Effector memory CD8-positive, alpha-beta T cell (primary cell): ENCODE measurements at regions not wholly inside any gene's neighbourhood (a gene's known extent, or its start where the extent isn't known, plus 50 kb on each side); places are given as distances from the start of the nearest gene placed in this dataset.

Source experiments
- ATAC-seq: fragments of 150-1000 bp; cut with Tn5 transposase; replicated peaks from 2 replicates; pipeline ENCODE4 v1.10.0; 2021; ENCODE audit warnings: mild to moderate bottlenecking, moderate library complexity
- DNase-seq, 3 experiments: peaks; one replicate each; pipeline ENCODE4 v3.0.0; 2021
- H3K27ac Mint-ChIP-seq, 2 donors: one replicate each; pipeline ENCODE4 v1.8.0; 2022; ENCODE audit warnings: mild to moderate bottlenecking in 2 of 2, mixed read lengths in 2 of 2, moderate library complexity in 2 of 2
- H3K27me3 Mint-ChIP-seq, 2 donors: one replicate each; pipeline ENCODE4 v1.8.0; 2022; ENCODE audit warnings: mixed read lengths in 2 of 2
- H3K36me3 Mint-ChIP-seq: one replicate; pipeline ENCODE4 v1.8.0; 2022; ENCODE audit warnings: mild to moderate bottlenecking, moderate library complexity, mixed read lengths; ENCODE audit not compliant: insufficient read depth
- H3K4me1 Mint-ChIP-seq, 2 donors: one replicate each; pipeline ENCODE4 v1.8.0; 2022; ENCODE audit warnings: low read depth in 2 of 2, mixed read lengths in 2 of 2
- H3K4me3 Mint-ChIP-seq, 2 donors: one replicate each; pipeline ENCODE4 v1.8.0; 2022; ENCODE audit warnings: mild to moderate bottlenecking in 2 of 2, mixed read lengths in 2 of 2, moderate library complexity in 2 of 2
- H3K9me3 Mint-ChIP-seq, 2 donors: one replicate each; pipeline ENCODE4 v1.8.0; 2022; ENCODE audit warnings: mixed read lengths in 2 of 2

DNA sequence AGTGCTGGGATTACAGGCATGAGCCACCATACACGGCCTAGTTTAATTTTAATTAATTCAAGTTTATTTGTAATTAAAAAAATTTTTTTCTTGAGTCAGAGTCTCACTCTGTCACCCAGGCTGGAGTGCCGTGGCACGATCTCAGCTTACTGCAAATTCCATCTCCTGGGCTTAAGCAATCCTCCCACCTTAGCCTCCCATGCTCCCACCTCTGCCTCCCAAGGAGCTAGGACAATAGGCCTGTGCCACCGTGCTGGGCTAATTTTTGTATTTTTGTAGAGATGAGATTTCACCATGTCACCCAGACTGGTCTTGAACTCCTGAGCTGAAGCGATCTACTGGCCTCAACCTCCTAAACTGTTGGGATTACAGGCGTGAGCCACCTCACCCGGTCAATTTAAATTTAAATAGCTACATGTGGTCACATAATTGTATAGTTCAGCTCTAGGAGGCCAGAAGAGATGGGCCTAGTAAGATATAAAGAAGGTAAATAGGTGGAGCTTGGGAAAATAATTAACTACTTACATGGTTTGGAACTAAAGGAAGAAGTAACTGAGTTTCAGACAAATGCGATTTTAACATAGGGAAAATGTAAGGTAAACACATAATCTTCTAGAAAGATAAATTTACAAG lies 220.0 kb upstream of the CITED2 start:
- no peaks in the 10 kb centered on the region for H3K9me3 Mint-ChIP-seq
- ATAC-seq: no peak
- no peaks in the 10 kb centered on the region for H3K27me3 Mint-ChIP-seq
- H3K27ac Mint-ChIP-seq: no peak overlapping the region
- H3K4me3 Mint-ChIP-seq: no peak overlapping the region
- H3K4me1 Mint-ChIP-seq: peaks cover 5 to 10% of the 10 kb centered on the region in 2 donors
- no peak for DNase-seq
- H3K36me3 Mint-ChIP-seq: no peaks in the 10 kb centered on the region

DNA sequence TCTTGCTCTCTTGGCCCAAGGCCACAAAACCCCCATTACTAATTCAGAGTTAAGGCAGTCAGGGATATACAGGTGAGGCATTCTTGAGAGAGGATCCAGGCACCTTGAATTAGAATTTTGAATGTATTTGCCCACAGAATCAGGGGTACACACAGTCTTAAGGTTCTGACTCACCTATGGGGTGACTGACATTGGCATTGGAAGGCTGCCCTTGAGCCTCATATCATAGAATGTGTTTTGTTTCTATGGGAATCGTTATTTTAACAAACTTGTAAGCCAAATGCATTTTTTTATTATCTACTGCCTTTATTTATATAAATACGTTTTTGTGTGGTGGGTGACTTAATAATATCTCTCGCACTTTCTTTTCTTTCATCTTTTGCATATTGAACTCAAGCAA lies 218.6 kb upstream of the CITED2 start:
- Mint-ChIP-seq H3K9me3 (no peaks in the 10 kb centered on the region), H3K27me3 (no peaks in the 10 kb centered on the region), H3K4me3 (no peak overlapping the region), H3K4me1 (peaks cover 5 to 10% of the 10 kb centered on the region in 2 donors), H3K36me3 (no peaks in the 10 kb centered on the region), H3K27ac (no peak overlapping the region)
- ATAC-seq (no peak), DNase-seq (no peak)

DNA sequence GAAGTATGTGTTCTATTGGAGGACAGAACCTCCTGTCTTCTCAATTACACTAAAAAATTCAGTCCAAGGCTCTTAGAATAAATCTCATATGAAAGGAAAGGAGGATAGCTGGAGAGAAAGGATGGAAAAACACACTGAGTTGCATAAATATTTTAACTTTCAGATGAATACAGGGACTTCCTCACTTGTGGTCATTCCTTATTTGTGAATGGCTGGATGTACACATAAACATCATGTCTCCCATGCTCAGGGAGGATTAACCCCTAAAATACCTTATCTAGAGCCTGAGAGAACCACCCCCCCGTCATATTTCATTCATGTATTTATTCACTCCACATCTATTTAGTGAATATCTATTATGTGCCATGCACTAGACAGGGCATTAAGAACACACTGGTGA lies 217.6 kb upstream of the CITED2 start:
- Mint-ChIP-seq H3K9me3 (no peaks in the 10 kb centered on the region), H3K36me3 (no peaks in the 10 kb centered on the region), H3K27ac (no peak overlapping the region), H3K4me1 (peaks cover 5 to 10% of the 10 kb centered on the region in 2 donors), H3K27me3 (no peaks in the 10 kb centered on the region), H3K4me3 (no peak overlapping the region)
- no peak for ATAC-seq
- DNase-seq: no peak

GRCh38 chr6:139591075-139591865 lies 216.8 kb upstream of the CITED2 start:
- H3K36me3 Mint-ChIP-seq: no peaks in the 10 kb centered on the region
- DNase-seq (no peak), ATAC-seq (no peak)
- H3K9me3 Mint-ChIP-seq: no peaks in the 10 kb centered on the region
- no peak overlapping the region for H3K4me3 Mint-ChIP-seq
- no peak overlapping the region for H3K27ac Mint-ChIP-seq
- no peaks in the 10 kb centered on the region for H3K27me3 Mint-ChIP-seq
- H3K4me1 Mint-ChIP-seq: peaks cover 5 to 10% of the 10 kb centered on the region in 2 donors

GRCh38 chr6:139590206-139590605 lies 215.8 kb upstream of the CITED2 start:
- no peaks in the 10 kb centered on the region for H3K9me3 Mint-ChIP-seq
- H3K27ac Mint-ChIP-seq: no peak overlapping the region
- H3K4me1 Mint-ChIP-seq: peaks cover 2 to 6% of the 10 kb centered on the region in 2 donors
- H3K4me3 Mint-ChIP-seq: no peak overlapping the region
- no peak for ATAC-seq
- no peaks in the 10 kb centered on the region for H3K36me3 Mint-ChIP-seq
- no peak for DNase-seq
- H3K27me3 Mint-ChIP-seq: no peaks in the 10 kb centered on the region

DNA sequence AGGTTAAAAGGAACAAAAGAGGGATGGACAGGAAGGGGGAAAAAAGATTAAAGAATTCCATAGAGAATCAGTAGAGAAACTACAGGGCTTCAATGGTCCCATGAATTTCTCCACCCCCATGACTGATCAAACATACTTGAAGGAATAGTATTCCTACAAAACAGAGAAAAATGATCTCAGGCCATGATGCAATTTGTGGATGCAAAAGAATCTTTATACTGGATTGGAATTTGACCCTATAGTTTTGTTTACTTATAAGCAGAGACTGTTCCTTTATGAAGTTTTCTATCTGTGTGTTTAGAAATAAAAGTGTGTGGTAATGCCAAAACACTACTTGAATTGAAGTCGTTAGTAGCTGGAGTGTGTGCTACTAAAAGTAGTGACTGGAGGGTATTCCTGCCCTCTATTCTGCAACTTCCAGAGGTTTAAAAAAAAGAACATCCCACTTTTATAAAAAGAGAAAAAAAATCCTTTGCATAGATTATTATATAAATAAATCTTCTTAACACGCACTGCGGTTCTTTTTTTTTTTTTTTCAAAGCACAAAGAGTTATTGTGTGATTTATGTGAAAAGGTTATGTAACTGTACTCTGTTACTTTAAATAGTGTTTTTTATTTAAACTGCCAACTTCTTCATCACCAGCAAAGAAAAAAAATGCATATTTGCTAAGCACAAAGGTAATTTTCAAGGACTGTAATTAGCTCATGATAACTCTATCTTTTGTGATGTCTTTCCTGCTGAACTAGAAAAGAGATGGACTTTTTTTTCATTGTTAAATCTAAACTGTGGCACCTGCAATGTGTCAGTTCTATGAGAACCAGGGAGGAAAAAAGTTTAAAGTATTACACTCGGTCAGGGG lies 214.5 kb upstream of the CITED2 start:
- DNase-seq: no peak
- H3K36me3 Mint-ChIP-seq: no peaks in the 10 kb centered on the region

GRCh38 chr6:139588076-139588639 lies 213.7 kb upstream of the CITED2 start:
- H3K9me3 Mint-ChIP-seq: no peaks in the 10 kb centered on the region
- no peak for ATAC-seq
- H3K36me3 Mint-ChIP-seq: no peaks in the 10 kb centered on the region
- H3K27ac Mint-ChIP-seq: no peak overlapping the region
- DNase-seq: no peak
- no peaks in the 10 kb centered on the region for H3K27me3 Mint-ChIP-seq
- no peak overlapping the region for H3K4me3 Mint-ChIP-seq
- H3K4me1 Mint-ChIP-seq: peaks cover 0 to 4% of the 10 kb centered on the region in 2 donors

More for the DNA sequence above, 214.5 kb upstream of the CITED2 start:
- Mint-ChIP-seq H3K9me3 (no peaks in the 10 kb centered on the region), H3K4me1 (peaks cover 0 to 4% of the 10 kb centered on the region in 2 donors), H3K27ac (no peak overlapping the region), H3K27me3 (no peaks in the 10 kb centered on the region), H3K4me3 (no peak overlapping the region)
- no peak for ATAC-seq

GRCh38 chr6:139587469-139587868 lies 213.0 kb upstream of the CITED2 start:
- ATAC-seq (no peak), DNase-seq (no peak)
- Mint-ChIP-seq H3K27me3 (no peaks in the 10 kb centered on the region), H3K27ac (no peak overlapping the region), H3K4me3 (no peak overlapping the region), H3K4me1 (peaks cover 0 to 4% of the 10 kb centered on the region in 2 donors), H3K36me3 (no peaks in the 10 kb centered on the region), H3K9me3 (no peaks in the 10 kb centered on the region)

DNA sequence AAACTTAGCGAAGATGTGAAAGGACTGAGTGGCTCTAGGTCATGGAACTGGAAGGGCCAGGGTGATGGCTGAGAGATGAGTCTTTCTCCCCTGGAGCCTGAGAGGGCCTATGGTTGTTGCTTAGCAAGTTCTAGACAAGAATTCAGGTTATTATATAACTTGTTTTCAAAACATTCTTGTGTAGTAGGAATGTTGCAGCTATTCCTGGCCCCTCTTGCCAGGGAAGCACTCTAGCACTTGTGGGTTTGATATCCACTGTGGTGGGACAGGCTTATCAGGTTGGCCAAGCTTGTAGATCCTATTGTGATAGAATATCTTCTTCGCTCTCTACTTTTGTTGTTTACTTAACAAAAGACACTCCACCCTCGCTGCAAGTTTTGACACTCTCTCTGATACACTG lies 211.8 kb upstream of the CITED2 start:
- no peak for ATAC-seq
- no peaks in the 10 kb centered on the region for H3K36me3 Mint-ChIP-seq
- H3K4me3 Mint-ChIP-seq: no peak overlapping the region
- no peaks in the 10 kb centered on the region for H3K27me3 Mint-ChIP-seq
- H3K27ac Mint-ChIP-seq: no peak overlapping the region
- DNase-seq: no peak
- no peaks in the 10 kb centered on the region for H3K9me3 Mint-ChIP-seq
- H3K4me1 Mint-ChIP-seq: peaks cover under 1 to 5% of the 10 kb centered on the region in 2 donors

DNA sequence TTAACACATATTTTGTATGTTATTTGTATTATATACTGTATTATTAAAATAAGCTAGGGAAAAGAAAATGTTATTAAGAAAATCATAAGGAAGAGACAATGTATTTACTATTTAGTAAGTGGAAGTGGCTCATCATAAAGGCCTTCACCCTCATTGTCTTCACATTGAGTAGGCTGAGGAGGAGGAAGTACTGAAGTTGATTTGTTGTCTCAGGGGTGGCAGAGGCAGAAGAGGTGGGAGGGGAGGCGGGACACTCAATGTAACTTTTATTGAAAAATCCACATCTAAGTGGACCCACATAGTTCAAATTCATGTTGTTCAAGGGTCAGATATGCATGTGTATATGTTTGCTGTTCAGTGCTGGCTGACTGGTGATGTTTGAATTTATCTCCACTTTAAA lies 210.2 kb upstream of the CITED2 start:
- Mint-ChIP-seq H3K36me3 (no peaks in the 10 kb centered on the region), H3K9me3 (no peaks in the 10 kb centered on the region), H3K4me3 (no peak overlapping the region), H3K27me3 (no peaks in the 10 kb centered on the region), H3K27ac (no peak overlapping the region), H3K4me1 (peaks cover 11 to 13% of the 10 kb centered on the region in 2 donors)
- ATAC-seq (no peak), DNase-seq (no peak)

DNA sequence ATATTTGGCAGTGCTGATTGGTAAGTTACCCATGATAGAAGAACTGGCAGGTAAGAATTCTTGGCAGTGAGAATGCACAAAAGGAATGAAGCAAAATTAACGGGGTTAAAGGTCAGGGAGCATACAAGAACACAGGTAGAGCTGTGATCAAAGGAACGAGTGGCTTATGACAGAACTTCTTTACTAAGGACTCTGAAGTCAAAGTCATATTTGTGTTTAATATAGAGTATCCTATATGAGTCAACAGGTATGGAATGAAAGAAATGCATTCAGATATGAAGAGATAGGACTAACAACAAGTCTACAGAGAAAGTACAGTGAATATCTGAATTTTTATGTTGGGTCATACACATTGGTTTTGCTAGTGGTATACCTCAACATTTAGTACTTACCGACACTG lies 209.0 kb upstream of the CITED2 start:
- DNase-seq: no peak

DNA sequence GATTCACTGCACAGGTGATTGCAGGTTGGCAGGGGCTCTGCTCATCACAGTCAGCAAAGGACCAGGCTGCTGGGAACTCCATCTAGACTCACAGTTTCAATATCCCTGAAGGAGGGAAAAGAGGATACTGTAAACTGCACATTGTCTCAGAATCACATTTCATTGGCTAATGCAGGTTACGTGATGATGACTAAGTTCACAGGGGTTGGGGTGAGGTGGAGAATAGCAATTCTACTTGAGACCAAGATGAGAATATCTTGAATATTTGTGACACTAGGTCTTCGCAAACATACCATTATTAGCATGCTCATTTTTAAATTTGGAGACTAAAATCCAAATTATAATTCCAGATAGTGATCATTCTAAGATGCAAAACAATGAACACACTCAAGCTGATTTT lies 208.5 kb upstream of the CITED2 start:
- ATAC-seq: no peak
- Mint-ChIP-seq H3K4me3 (no peak overlapping the region), H3K27me3 (no peaks in the 10 kb centered on the region), H3K9me3 (no peaks in the 10 kb centered on the region), H3K36me3 (no peaks in the 10 kb centered on the region), H3K4me1 (peaks cover 11 to 13% of the 10 kb centered on the region in 2 donors), H3K27ac (no peak overlapping the region)
- DNase-seq: no peak

More for the DNA sequence above, 209.0 kb upstream of the CITED2 start:
- ATAC-seq: no peak
- Mint-ChIP-seq H3K4me1 (peaks cover 11 to 13% of the 10 kb centered on the region in 2 donors), H3K36me3 (no peaks in the 10 kb centered on the region), H3K27ac (no peak overlapping the region), H3K4me3 (no peak overlapping the region), H3K9me3 (no peaks in the 10 kb centered on the region), H3K27me3 (no peaks in the 10 kb centered on the region)

DNA sequence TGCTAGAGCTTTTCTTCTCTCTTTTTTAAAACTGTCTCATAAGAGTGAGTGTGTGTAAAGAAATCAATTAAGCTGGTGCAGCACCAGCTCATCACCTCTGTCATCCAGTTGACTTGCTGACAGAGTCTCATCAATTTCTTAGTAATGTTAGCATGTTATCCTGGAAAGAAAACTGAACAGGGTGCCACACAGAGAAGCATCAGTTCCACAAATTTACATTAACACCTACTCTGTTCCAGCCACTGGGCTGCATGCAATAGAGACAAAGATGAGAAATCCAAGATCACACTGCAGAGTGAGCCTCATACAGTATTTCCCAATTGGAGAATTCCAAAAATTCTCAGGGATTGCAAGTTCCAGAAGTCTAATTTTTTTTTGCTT lies 207.0 kb upstream of the CITED2 start:
- DNase-seq (no peak), ATAC-seq (no peak)
- Mint-ChIP-seq H3K4me3 (no peak overlapping the region), H3K36me3 (no peaks in the 10 kb centered on the region), H3K27ac (peak overlapping the region; percentile 38 to 61), H3K4me1 (peaks cover 11 to 13% of the 10 kb centered on the region in 2 donors), H3K9me3 (no peaks in the 10 kb centered on the region), H3K27me3 (no peaks in the 10 kb centered on the region)
